ENCODE measurements at regions not wholly inside any gene's neighbourhood (a gene's known extent, or its start where the extent isn't known, plus 50 kb on each side); places are given as distances from the start of the nearest gene placed in this dataset.
"Not testable (repeated sequence)": the region's sequence is repeated elsewhere in the genome, so short reads cannot be mapped to it uniquely, and the experiment has no call there.

DNA sequence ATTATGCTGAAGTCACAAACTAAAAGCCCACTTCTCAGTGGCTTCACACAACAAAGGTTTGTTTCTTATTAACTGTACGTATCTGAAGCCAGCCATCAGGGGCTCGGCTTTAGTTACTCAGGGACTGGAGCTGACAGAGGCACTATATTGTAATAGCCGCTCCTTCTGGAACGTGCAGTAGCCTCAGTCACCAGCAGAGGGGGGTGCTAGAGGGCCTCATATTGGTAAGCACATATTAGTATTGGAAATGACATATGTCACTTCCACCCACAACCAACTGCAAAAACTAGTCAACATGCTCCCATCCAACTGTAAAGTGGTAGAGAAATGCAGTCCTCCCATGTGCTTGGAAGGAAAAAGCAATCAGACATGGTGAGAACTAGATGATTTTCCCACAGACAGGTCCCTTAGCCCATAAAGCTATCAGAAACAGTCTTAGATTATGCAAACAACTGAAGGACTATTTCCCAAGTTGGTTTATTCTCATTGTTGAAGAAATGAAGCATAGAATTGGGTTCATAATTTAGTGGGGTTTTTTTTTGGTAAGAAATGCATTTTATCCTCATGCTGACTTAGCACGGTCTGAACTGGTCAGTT, 183.6 kb upstream of the G2E3 start:
- DNase-seq = no peak

DNA sequence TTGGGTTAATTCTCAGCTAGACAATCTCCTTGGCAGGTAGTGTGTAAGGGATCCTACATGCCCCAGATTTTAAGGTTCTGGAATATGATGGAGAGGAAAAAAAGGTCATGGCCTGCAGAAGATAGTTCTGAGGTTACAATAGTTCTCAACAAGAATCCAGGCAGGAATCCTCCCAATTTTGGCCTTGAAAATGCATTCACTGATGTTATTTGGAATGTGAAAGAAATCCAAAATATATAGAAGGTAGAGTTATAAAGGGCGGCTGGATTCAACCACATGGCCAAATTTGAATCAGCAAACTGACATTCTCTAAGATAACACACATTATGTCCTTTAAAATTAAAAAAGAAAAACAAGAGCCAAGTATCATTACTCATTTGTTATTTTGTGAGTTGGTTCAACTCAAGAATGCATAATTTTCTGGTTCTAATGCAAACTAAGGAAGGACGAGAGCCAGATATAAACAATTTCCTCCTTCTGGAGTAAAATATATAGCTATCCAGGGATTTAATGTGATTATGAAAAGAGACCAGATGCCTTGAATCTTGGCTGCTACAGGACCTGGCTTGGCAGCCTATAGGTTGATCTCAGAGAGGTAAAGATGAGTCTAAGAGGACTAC, 177.0 kb upstream of the G2E3 start:
- DNase-seq = no peak

DNA sequence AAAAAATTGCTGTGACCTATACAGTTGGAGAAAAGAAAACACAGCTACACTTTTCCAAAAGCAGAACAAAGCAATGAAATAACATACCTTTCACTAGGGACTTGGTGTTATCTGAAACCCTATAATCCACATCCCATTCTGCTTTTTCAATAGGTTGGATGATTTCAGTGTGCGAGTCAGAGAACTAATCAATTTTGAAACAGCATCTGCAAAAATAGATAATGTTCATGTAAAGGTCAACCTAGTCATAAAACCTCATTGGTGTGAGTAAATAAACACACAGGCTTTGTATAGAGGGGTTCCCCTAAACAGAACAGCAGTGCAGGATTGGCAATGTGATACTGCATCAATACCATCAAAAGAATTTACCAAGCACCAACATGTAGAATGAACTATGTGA, 173.0 kb upstream of the G2E3 start:
- DNase-seq = no peak

DNA sequence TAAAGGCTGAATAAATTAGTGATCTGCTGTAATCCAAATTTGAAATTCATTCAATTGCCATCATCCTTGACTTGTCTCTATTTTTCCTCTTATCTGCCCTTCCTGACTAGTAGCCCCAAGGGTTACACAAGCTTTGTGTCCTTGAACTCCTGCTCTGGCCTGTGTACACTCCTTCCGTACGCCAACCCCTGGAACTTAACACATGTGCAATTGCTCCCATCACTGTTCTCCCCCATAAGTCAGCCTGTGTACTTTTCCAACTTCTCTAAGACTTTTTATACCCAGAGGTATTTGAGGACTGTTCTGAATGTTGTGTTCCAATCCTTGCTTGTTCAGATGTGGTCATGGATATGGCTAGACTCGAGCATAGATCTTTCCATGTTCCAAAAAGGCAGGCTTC, 171.1 kb upstream of the G2E3 start:
- no peak for DNase-seq

DNA sequence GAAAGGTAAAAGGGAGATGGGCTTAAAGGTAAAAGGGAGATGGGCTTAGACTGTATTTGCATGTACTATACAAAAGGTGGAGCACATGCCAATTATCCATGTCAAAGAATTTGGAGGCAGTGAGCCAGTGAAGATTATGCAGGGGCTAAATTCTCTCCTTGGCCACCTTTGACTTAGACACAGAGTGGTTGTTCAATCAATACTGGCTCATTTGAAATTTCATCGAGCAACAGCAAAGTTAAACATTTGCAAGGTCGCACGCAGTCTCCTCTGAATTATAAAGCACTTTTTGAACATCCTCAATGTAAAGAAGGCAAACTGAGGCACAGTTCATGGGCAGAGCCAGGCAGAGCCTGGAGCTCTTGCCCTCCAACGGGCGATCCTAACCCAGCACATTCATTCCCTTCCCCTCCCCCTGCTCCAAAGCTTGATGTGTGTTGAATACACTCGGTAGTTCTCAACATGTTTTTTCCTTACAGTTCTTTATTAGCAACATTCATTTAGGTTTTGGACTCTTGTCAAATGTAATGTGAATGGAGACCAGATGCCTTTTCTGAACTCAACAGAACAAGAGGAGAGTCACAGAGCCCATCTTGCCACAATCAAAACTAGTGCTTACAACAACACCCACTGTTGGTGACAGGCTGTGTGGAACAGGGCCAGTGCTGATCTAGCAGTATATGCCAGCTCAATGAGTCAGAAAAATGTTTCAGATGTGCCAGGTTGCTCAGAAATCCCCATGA, 169.7 kb upstream of the G2E3 start:
- no peak for DNase-seq

DNA sequence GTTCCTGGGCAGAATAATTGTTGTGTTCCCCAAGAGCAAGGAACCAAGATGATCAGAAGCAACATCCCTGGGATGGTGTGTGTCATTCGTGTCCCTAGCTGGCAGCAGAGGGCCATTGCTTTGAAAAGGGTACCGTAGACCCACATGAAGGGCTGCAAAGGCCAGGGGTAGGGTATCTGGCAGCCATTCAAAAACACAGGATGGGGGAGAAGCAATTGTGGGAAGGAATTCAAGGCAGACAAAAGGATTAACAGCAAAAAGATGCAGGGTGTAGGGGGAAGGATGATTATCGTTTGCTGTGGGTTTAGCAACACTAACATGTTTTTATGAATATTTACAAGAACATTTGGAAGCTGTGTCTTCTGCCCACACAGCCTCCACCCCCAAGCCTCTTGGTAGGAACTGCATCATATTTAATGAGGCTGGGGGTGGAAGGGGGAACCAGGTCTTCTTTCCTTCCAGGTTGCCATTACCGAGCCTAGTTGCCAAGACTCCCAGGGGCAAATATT, 169.0 kb upstream of the G2E3 start:
- no peak for DNase-seq

DNA sequence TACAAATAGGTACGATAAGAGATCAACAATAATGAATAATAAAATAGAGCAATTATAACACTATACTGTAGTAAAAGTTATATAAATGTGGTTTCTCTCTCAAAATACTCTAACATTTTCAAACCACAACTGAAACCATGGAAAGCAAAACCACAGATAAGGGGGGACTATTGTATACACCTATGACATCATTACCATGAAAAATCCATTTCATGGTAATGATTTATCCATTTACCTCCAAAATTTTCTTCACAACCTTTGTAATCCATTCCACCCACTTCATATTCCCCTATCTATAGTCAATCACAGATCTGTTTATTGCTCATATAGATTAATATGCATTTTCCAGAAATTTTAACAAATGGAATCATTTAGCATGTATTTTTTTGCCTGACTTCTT, 163.9 kb upstream of the G2E3 start:
- no peak for DNase-seq

DNA sequence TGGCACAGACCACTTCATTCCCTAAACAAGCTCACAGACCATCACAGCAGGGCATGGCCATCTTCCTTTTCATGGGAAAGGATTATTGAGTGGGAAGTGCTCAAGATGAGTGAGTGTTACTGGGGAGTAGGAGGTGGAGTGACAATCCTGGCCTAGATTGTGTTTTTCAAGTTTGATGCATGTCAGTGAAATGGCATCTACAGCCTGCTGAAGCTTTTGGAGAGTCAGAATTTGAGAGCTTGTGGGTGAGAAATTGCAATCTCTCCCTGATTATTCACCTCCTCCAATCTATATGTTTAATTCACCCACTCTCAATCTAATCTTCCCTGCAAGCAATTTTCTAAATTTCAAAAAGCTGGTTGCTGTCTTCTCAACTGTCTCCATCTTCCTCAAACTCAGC, 156.1 kb upstream of the G2E3 start:
- DNase-seq = no peak

DNA sequence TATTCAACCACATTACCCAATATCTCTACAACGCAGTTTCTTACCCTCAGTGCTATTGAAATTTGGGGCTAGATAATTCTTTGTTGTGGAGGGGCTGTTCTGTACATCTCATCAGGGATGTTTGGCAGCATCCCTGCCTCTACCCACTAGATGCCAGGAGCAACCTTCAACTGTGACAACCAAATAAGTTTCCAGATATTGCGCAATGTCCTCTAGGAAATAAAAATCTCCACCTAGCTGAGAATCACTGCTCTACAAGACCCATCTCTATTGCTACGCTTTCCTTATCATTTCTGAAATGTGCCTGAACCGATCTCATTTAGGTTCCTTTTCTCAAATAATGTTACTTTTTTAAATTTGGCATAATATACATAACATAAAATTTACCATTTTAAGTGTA, 155.2 kb upstream of the G2E3 start:
- DNase-seq = no peak

DNA sequence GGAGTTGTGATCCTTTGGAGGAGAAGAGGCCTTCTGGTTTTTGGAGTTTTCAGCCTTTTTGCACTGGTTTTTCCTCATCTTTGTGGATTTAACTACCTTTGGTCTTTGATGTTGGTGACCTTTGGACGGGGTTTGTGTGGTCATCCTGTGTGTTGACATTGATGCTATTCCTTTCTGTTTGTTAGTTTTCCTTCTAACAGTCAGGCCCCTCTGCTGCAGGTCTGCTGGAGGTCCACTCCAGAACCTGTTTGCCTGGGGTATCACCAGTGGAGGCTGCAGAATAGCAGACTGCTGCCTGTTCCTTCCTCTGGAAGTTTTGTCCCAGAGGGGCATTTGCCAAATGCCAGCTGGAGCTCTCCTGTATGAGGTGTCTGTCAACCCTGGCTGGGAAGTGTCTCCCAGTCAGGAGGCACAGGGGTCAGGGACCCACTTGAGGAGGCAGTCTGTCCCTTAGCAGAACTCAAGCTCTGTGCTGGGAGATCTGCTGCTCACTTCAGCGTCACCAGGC, 149.4 kb upstream of the G2E3 start:
- DNase-seq = not testable (repeated sequence)

DNA sequence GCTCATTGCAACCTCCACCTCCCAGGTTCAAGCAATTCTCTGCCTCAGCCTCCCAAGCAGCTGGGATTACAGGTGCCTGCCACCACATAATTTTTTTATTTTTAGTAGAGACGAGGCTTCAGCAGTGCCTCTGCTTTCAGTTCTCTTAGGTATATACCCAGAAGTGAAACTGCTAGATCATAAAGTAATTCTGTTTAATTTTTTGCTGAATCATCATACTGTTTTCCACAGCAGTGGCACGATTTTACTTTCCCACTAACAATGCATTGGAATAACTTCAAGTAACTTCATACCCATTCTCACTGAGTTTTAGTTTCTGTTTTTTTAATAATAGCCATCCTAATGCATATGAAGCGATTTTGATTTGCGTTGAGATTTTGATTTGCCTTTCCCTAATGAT, 148.0 kb upstream of the G2E3 start:
- DNase-seq = no peak

DNA sequence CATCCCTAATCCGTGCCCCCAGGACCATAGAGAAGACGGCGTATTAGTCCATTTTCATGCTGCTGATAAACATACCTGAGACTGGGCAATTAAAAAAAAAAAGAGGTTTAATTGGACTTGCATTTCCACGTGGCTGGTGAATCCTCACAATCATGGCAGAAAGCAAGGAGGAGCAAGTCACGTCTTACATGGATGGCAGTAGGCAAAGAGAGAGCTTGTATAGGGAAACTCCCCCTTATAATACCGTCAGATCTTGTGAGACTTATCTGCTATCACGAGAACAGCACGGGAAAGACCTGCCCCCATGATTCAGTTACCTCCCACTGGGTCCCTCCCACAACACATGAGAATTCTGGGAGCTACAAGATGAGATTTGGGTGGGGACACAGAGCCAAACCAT, 145.8 kb upstream of the G2E3 start:
- not testable (repeated sequence) for DNase-seq

DNA sequence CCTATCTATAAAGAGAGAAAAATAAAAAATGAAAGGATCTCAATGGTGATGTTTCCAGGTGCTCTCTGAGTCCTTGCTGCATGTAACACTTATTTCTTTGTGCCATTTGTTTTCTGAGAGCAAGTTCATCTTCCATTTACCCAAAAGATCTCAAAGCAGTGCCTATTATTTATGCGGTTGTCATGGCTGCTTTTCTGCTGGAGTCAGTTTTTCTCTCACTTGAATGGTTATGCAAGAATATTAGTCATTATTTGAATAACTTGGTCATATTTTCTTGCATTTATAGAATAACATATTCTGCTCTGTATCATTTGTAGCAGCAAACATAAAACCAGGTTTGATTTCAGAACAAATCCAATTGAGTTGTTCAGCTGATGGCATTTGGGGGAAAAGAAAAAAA, 141.8 kb upstream of the G2E3 start:
- no peak for DNase-seq

DNA sequence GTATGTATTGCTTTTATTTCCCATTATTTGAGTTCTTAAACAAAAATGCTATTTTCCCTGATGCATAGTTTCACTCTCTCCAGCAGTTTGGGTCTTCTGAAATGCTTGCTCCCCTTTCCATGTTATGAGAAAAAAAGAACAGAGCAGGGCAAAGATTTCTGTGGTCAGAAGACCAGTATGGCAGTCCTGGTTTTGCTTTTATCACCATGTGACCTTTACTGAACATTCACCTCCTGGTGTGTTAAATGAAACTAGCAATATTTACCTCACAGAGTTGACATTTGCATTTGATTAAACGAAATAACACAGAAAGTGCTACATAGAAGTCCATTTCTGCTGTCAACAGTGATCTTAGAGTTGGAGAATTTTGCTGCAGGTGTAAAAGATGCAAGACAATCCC, 141.0 kb upstream of the G2E3 start:
- no peak for DNase-seq

DNA sequence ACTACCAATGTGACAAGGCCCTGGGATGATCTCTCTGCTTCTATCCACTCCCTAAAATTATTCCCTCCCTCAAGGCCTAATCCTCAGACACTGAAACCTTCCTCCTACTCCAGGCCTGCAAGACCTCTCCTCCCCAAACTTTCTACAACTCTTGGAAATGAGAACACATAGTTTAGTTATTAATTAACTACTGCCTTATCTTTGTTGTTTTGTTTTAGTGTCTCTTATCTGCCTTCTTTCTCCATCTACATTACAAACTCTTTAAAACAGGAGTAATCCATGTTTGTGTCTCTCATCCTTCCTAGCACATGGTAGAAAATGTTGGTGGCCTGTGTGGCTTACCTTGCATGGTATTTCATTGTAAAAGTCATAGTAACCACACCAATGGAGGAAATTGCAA, 139.9 kb upstream of the G2E3 start:
- DNase-seq = no peak

DNA sequence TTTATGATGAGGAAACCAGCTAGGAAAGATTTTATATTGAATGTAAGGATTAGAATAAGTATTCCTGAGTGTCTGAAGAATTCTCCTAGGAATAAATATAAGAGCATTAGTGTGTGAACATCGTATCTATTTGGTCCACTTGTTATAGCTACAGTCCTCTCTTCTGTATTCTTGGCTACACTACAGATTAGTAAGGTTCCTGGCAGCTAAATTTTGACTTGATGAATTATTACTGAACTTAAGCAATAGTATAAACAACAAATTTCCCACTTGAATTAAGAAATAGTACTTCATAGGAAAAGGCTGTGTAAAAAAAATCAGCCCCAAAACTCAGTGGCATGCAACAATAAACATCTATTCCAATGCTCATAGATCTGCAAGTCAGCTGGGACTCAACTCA, 138.4 kb upstream of the G2E3 start:
- DNase-seq = no peak

DNA sequence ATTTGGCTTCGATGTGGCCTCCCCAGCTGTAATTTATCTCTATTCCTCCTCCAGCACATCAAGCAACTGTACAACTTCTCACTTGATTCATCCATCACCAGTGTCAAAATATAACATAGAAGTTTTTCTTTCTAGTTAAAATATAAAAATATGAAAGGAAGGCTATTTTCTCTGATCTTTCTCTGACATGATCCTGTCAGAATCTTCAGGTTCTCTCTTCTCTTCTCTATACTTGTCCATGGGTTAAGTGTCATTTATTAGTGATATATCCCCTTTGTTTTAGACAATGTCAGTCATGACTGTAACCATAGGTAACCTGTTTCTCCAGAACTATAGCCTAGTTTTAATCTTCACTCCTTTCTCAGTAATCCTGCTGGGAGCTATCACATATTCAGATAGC, 132.5 kb upstream of the G2E3 start:
- DNase-seq = no peak

DNA sequence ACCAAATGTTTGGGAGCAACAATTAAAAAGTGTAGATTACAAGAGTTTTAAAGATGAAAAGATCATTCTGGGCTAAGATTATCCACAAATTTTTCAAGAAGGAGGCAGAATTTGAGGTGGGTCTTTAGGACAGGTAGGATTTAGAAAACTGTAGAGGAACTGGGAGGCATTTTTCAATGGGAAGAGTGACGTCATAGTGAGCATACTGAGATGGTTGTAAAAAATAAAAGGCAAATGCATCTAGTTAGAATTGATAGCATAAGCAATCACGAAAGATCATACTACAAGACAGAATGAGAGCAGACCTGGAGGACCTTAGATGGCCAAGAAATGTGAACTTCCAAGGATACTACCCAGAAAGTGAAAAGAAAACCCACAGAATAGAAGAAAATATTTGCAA, 131.6 kb upstream of the G2E3 start:
- DNase-seq = no peak

DNA sequence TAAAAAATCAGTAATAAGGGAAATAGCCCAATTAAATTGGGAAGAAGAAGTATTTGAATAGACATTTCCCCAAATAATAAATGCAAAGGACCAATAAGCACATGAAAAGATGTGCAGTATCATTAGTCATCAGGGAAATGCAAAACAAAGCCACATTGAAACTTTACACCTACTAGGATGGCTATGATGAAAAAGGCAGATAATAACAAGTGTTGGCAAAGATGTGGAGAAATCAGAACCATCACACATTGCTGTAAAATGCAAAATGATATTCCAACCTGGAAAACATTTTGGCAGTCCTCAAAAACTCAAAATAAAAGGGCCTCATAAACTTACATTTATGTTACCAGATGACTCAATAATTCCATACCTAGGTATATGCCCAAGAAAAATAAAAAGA, 131.1 kb upstream of the G2E3 start:
- DNase-seq = no peak

DNA sequence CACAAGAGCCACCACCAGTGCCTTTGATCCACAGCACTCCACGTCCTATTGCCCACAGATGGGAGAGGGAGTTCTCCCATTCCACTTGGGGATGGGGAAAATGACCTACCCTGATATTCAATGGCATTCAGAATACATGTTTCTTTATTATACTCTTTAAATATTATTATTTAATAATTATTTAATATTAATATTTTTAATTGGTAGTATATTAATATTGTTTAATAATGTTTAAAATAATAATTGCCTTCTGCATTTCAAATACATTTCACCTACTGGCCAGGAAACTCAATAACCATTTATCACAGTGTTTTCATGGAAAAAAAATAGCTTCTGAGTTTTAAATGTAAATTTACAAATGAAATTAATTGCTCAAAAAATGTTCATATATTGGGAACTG, 127.4 kb upstream of the G2E3 start:
- no peak for DNase-seq

DNA sequence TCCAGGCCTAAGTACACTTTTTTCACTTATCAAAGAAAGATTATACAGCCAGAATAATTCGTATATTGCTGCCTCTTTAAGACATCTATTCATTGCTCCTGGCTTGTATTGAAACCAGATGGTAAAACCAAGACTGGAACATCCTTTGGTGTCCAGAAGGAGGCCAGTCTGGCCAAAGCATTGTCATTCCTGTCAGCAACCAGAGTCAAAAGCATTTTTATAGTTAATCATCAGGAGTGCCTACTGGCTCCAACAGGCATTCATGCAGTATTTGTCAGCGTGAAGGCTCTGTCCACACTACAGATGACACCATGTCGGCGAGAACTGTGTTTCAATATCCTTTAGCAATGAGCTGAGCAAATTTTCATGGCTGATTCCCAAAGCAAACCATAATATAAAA, 118.0 kb upstream of the G2E3 start:
- DNase-seq = no peak

DNA sequence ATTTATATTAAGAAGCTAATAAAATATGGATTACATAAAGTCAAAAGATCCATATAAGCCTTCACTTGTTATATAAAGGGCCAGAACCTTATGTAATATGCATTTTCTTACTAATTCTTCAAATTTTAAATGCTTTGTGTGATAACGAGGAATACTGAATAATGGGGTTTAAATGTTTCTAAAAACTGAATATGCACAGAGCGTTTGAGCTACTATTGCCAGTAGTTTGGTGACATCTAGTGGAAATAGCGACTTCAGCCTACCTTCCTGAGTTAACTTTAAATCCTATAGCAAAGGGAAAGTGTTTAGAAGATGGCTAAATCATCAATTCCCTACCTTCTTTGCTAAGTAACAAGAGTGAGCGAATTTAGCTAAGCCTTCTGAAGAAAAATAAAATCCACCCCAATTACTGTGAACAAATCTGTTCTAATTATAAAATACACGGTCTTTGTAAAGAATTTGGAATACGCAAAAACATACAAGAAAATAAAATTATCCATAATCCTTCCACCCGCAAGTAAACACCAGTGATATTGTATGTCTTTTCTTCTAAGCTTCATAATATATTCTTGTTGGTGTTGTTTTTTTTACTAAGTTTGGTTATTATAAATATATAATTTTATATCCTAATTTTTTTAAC, 115.5 kb upstream of the G2E3 start:
- peak; percentile 67 for DNase-seq

DNA sequence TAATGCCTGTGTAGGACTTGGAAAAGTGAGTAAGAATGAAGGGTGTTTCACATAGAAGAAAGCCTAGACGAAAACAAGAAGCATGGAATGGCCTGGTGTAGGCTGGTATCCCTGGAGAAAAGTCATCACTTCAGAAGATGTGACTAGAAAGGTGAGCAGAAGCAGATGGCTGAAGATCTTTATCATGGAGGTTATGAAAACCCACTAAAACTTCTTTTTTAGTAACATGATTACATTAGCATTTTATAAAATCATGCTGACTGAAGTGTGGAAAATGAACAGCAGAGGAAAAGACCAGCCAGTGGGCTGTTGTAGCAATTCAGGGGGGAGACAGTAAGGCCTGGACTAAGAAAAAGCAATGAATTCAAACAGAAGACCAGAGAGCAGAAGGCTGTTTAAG, 114.5 kb upstream of the G2E3 start:
- no peak for DNase-seq
